ENCODE measurements at regions not wholly inside any gene's neighbourhood (a gene's known extent, or its start where the extent isn't known, plus 50 kb on each side); places are given as distances from the start of the nearest gene placed in this dataset.

DNA sequence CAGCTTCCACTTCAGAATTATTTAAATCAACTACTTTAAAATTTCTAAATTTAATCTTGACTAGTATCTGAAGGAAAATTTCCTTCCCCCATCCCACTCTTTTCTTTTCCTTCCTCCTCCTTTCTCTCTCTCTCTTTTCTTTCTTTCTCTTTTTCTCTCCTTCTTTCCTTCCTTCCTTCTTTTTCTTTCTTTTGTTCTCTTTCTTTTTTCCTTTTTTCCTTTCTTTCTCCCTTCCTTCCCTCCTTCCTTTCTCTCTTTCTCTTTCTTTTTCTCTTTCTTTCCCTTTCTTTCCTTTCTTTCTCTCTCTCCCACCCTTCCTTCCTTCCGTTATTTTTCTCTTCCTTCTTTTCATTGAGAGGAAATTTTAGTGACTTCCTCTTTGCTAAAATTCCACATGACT, 132.0 kb upstream of the CDH19 start:
- H3K79me2 ChIP-seq (ENCODE audit: low read depth) = no peaks in the 10 kb centered on the region
- H3K4me2 ChIP-seq = no peak overlapping the region
- DNase-seq (ENCODE audit: low spot score) = no peak
- no peak overlapping the region for H2AFZ ChIP-seq (replicated peaks)
- Mint-ChIP-seq H3K36me3 (no peaks in the 10 kb centered on the region), H3K4me3 (no peak overlapping the region), H3K27me3 (ENCODE audit: insufficient read depth, low read depth) (peaks cover 3% of the 10 kb centered on the region), H3K9me3 (peaks cover 3% of the 10 kb centered on the region), H3K27ac (no peak overlapping the region), H3K4me1 (no peaks in the 10 kb centered on the region)
- H3K4me3 ChIP-seq = no peak overlapping the region
- H3F3A ChIP-seq (ENCODE audit: low read depth) = no peaks in the 10 kb centered on the region
- no peak overlapping the region for H3K9ac ChIP-seq
- H4K20me1 ChIP-seq (ENCODE audit: low read depth) = no peaks in the 10 kb centered on the region
- H3K36me3 ChIP-seq = no peaks in the 10 kb centered on the region
- no peak overlapping the region for H3K27ac ChIP-seq
- TF ChIP-seq CTCF (IDR thresholded peaks at IDR 0.05) (no peak), EZH2phosphoT487 (IDR thresholded peaks at IDR 0.05) (no peak)
- no peaks in the 10 kb centered on the region for H3K9me3 ChIP-seq (ENCODE audit: low read depth)
- H3K4me1 ChIP-seq = no peaks in the 10 kb centered on the region
- no peaks in the 10 kb centered on the region for H3K27me3 ChIP-seq

GRCh38 chr18:66734451-66734850, 130.6 kb upstream of the CDH19 start:
- no peak for DNase-seq (ENCODE audit: low spot score)
- H3K9me3 Mint-ChIP-seq = peaks cover 3% of the 10 kb centered on the region
- no peak overlapping the region for H3K4me2 ChIP-seq
- no peaks in the 10 kb centered on the region for H3K4me1 ChIP-seq
- H3K27me3 Mint-ChIP-seq (ENCODE audit: insufficient read depth, low read depth) = peaks cover 3% of the 10 kb centered on the region
- no peaks in the 10 kb centered on the region for H4K20me1 ChIP-seq (ENCODE audit: low read depth)
- no peaks in the 10 kb centered on the region for H3K4me1 Mint-ChIP-seq
- no peak overlapping the region for H3K27ac ChIP-seq
- no peak overlapping the region for H3K4me3 ChIP-seq
- H3K36me3 Mint-ChIP-seq = no peaks in the 10 kb centered on the region
- no peaks in the 10 kb centered on the region for H3K36me3 ChIP-seq
- H3K27me3 ChIP-seq = no peaks in the 10 kb centered on the region
- no peaks in the 10 kb centered on the region for H3K9me3 ChIP-seq (ENCODE audit: low read depth)
- no peaks in the 10 kb centered on the region for H3F3A ChIP-seq (ENCODE audit: low read depth)
- no peak overlapping the region for H3K27ac Mint-ChIP-seq
- TF ChIP-seq EZH2phosphoT487 (IDR thresholded peaks at IDR 0.05) (no peak), EZH2 (IDR thresholded peaks at IDR 0.05) (no peak), CTCF (IDR thresholded peaks at IDR 0.05) (no peak)
- no peak overlapping the region for H2AFZ ChIP-seq (replicated peaks)
- no peak overlapping the region for H3K4me3 Mint-ChIP-seq
- no peak overlapping the region for H3K9ac ChIP-seq
- no peaks in the 10 kb centered on the region for H3K79me2 ChIP-seq (ENCODE audit: low read depth)

- Histone ChIP-seq H3K27me3 (no peaks in the 10 kb centered on the region), H2AFZ (replicated peaks) (no peak overlapping the region), H3K9me3 (ENCODE audit: low read depth) (no peaks in the 10 kb centered on the region), H3K4me2 (no peak overlapping the region), H4K20me1 (ENCODE audit: low read depth) (no peaks in the 10 kb centered on the region), H3K9ac (no peak overlapping the region), H3K4me3 (no peak overlapping the region), H3K4me1 (no peaks in the 10 kb centered on the region), H3K36me3 (no peaks in the 10 kb centered on the region), H3F3A (ENCODE audit: low read depth) (no peaks in the 10 kb centered on the region), H3K79me2 (ENCODE audit: low read depth) (no peaks in the 10 kb centered on the region), H3K27ac (no peak overlapping the region)
- H3K9me3 Mint-ChIP-seq = no peaks in the 10 kb centered on the region
- no peak overlapping the region for H3K4me3 Mint-ChIP-seq
- DNase-seq (ENCODE audit: low spot score) = no peak
- peaks cover 3% of the 10 kb centered on the region for H3K27me3 Mint-ChIP-seq (ENCODE audit: insufficient read depth, low read depth)
- H3K36me3 Mint-ChIP-seq = no peaks in the 10 kb centered on the region
- TF ChIP-seq CTCF (IDR thresholded peaks at IDR 0.05) (no peak), EZH2 (IDR thresholded peaks at IDR 0.05) (no peak), EZH2phosphoT487 (IDR thresholded peaks at IDR 0.05) (no peak)
- no peaks in the 10 kb centered on the region for H3K4me1 Mint-ChIP-seq
- no peak overlapping the region for H3K27ac Mint-ChIP-seq
Observed at GRCh38 chr18:66731890-66732289, 128.0 kb upstream of the CDH19 start.
